Heart right ventricle (tissue), 16 donors: ENCODE measurements at regions not wholly inside any gene's neighbourhood (a gene's known extent, or its start where the extent isn't known, plus 50 kb on each side); places are given as distances from the start of the nearest gene placed in this dataset.

ENCODE experiments used
- ATAC-seq, 8 donors: fragments of 200-7000 bp; cut with Tn5 transposase; one replicate each; pipeline ENCODE4 v1.9.1; 2020; ENCODE audit warnings: mild to moderate bottlenecking in 8 of 8, moderate library complexity in 8 of 8, moderate number of reproducible peaks in 1 of 8
- DNase-seq, 2 donors: peaks; one replicate each; pipeline ENCODE4 v3.0.0-alpha.2; 2020
- H3K27ac ChIP-seq, 10 donors: fragments of 200-600 bp; sonication (generic) in 2 of 10; one replicate each; pipeline versions ENCODE4 v1.5.0 to v1.8.0; 2020 to 2022; ENCODE audit warnings: mild to moderate bottlenecking in 3 of 10
- H3K27me3 ChIP-seq, 7 donors: fragments of 200-600 bp; one replicate each; pipeline ENCODE4 v1.8.0; 2021 to 2022; ENCODE audit warnings: mild to moderate bottlenecking in 2 of 7
- H3K36me3 ChIP-seq, 9 donors: fragments of 200-600 bp; sonication (generic) in 1 of 9; one replicate each; pipeline versions ENCODE4 v1.5.0 to v1.8.0; 2020 to 2022; ENCODE audit warnings: mild to moderate bottlenecking in 2 of 9
- H3K4me1 ChIP-seq, 9 donors: fragments of 200-600 bp; sonication (generic) in 1 of 9; one replicate each; pipeline versions ENCODE4 v1.5.0 to v1.8.0; 2020 to 2022; ENCODE audit warnings: mild to moderate bottlenecking in 4 of 9
- H3K4me3 ChIP-seq, 10 donors: fragments of 200-600 bp; sonication (generic) in 2 of 10; one replicate each; pipeline versions ENCODE4 v1.5.0 to v1.8.0; 2020 to 2022; ENCODE audit warnings: mild to moderate bottlenecking in 7 of 10, moderate library complexity in 2 of 10
- H3K9me3 ChIP-seq, 11 donors: fragments of 200-600 bp in 10 of 11; sonication (generic) in 2 of 11; one replicate each; pipeline versions ENCODE4 v1.5.0 to v1.8.0; 2013 to 2022; ENCODE audit warnings: mild to moderate bottlenecking in 2 of 11, control low read depth in 1 of 11, moderate library complexity in 1 of 11
- WGBS, 2 donors: extraction: QIAGEN DNeasy Blood & Tissue Kit; methylation state at CpG; one replicate each; pipeline ENCODE4 v1.1.7; 2013; ENCODE audit warnings: inconsistent platforms in 1 of 2; 5-methylcytosine and 5-hydroxymethylcytosine counted together
- intact Hi-C, 10 donors: fragments of 100-400 bp; cut with DNase I; formaldehyde crosslinking; loops; one replicate each; pipeline versions ENCODE4 v1.11.1 to v1.14.2; 2022
- TF ChIP-seq, protein P1 (sequence below), 9 donors: fragments of 200-600 bp; sonication (generic) in 2 of 9; IDR thresholded peaks; one replicate each; pipeline versions ENCODE4 v1.5.0 to v1.8.0; 2021 to 2022; ENCODE audit warnings: antibody characterized with exemption in 9 of 9, mild to moderate bottlenecking in 5 of 9, moderate library complexity in 1 of 9
- donor health status: Arrhythmogenic right ventricular cardiomyopathy.
- donor health status: ischemic (EF 13 %, LVEDD 7.1; RV severe dilation, severe dysfunction).
- donor health status: healthy with polysubstance abuse.
- donor health status: DM: no; HTN: yes; CAD: no.
- donor health status: DM: no; HTN: no; CAD: no.
- donor health status: ischemic (EF 25% LVEDD 6.9; RV normal size, moderate dysfunction).
- donor health status: ischemic (EF 25% LVEDD 5.7; RV mildly dilated, moderate dysfunction).
- donor health status: healthy.
- donor health status: DM: yes; HTN: yes; CAD: no.
- donor health status: Ischemic cardiomyopathy.
- donor health status: ischemic (EF 35%, LVEDD 5.7; RV mildly dilated, moderate dysfunction).
- donor health status: nonischemic (EF 11% LVEDD 7.7; RV severe dilation, severe dysfunction).
- donor health status: DM: yes; HTN: yes; CAD: no.
- donor health status: PGD.
- donor health status: ischemic (EF 29% LVEDD 5.4; RV normal size, mild dysfunction).
- donor health status: nonischemic (EF 23%, LVEDD 6.1; RV moderate dilation, normal function).

DNA sequence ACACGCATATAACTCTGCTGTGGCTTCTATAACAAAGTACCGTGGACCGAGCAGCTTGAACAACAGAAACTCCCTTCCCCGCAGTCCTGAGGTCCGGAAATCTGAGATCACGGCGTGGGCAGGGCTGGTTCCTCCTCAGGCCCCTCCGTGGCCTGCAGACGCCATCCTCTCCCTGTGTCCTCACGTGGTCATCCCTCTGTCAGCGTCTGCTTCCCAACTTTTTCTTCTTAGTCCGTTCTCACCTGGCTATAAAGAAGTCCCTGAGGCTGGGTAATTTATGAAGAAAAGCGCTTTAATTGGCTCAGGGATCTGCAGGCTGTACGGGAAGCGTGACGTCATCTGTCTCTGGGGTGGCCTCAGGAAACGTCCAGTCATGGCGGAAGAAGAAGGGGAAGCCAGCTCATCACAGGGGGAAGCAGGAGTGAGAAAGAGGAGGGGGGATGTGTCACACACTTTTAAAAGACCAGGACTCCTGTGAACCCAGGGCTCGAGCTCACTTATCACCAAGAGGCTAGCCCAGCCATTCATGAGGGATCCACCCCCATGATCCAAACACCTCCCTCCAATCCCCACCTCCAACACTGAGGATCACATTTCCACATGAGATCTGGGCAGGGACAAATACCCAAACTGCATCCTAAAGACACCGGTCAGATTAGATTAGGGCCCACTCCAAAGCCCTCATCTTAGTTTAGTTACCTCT lies 91.2 kb upstream of the INSIG1 start:
- no peaks in the 10 kb centered on the region for H3K36me3 ChIP-seq
- peak overlapping the region; percentile 59 to 94 (median 84) for H3K27ac ChIP-seq
- peaks cover 0 to 28% (median 9%) of the 10 kb centered on the region in 7 donors for H3K27me3 ChIP-seq
- H3K9me3 ChIP-seq: no peaks in the 10 kb centered on the region
- TF ChIP-seq, protein P1, sequence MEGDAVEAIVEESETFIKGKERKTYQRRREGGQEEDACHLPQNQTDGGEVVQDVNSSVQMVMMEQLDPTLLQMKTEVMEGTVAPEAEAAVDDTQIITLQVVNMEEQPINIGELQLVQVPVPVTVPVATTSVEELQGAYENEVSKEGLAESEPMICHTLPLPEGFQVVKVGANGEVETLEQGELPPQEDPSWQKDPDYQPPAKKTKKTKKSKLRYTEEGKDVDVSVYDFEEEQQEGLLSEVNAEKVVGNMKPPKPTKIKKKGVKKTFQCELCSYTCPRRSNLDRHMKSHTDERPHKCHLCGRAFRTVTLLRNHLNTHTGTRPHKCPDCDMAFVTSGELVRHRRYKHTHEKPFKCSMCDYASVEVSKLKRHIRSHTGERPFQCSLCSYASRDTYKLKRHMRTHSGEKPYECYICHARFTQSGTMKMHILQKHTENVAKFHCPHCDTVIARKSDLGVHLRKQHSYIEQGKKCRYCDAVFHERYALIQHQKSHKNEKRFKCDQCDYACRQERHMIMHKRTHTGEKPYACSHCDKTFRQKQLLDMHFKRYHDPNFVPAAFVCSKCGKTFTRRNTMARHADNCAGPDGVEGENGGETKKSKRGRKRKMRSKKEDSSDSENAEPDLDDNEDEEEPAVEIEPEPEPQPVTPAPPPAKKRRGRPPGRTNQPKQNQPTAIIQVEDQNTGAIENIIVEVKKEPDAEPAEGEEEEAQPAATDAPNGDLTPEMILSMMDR (IDR thresholded peaks at IDR 0.05): no peak
- DNase-seq: peak; percentile 58 to 89
- peak; percentile 68 to 90 (median 82) for ATAC-seq
- H3K4me1 ChIP-seq: peaks cover 0 to 28% (median 11%) of the 10 kb centered on the region in 9 donors
- H3K4me3 ChIP-seq: peak overlapping the region in 9 of 10 donors; percentile 12 to 54 (median 39)
- intact Hi-C loops: loop anchor here in 6 of 10 donors (2.0 to 10.0 kb wide), 4 partner anchors 48 to 92 kb away; partner anchors contain the start of gene INSIG1 (in 5 of the 6)
- WGBS, 2 donors: 36 to 38% methylated on average over 20 of the region's 20 CpGs

DNA sequence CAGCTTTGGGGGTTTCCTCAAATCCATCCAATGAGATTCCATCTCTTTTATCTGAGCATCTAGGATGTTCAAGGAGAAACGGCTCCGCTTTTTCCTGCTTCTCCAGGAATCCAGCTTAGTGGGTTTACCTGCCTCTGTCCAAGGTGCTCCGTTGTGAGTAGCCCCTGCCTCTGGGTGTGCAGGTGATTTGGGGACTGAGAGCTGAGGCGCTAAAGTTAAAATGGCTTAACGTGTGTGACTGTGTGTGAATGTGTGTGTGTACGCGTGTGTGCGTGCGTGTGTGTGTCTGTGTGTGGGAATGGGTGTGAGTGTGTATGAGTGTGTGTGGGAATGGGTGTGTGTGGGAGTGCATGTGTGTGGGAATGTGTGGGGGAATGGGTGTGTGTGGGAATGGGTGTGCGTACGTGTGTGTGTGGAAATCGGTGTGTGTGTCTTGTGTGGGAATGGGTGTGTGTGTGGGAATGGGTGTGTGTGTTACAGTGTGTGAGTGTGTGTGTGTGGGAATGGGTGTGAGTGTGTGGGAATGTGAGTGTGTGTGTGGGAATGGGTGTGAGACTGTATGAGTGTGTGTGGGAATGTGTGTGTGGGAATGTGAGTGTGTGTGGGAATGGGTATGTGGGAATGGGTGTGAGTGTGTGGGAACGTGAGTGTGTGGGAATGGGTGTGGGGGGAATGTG lies 90.2 kb upstream of the INSIG1 start:
- H3K4me3 ChIP-seq: no peak overlapping the region
- peaks cover 0 to 28% (median 11%) of the 10 kb centered on the region in 9 donors for H3K4me1 ChIP-seq
- H3K27ac ChIP-seq: peak overlapping the region in 8 of 10 donors; percentile 59 to 94 (median 85)
- no peak for ATAC-seq
- H3K9me3 ChIP-seq: no peaks in the 10 kb centered on the region
- 80 to 87% methylated on average over 13 of the region's 13 CpGs for WGBS, 2 donors
- intact Hi-C loops: loop anchor here in 6 of 10 donors (2.0 to 10.0 kb wide), 5 partner anchors 47 to 91 kb away; partner anchors contain the start of gene INSIG1 (in 5 of the 6)
- TF ChIP-seq, protein P1 (IDR thresholded peaks at IDR 0.05): no peak
- no peak for DNase-seq
- H3K27me3 ChIP-seq: peaks cover 0 to 30% (median 9%) of the 10 kb centered on the region in 7 donors
- no peaks in the 10 kb centered on the region for H3K36me3 ChIP-seq

DNA sequence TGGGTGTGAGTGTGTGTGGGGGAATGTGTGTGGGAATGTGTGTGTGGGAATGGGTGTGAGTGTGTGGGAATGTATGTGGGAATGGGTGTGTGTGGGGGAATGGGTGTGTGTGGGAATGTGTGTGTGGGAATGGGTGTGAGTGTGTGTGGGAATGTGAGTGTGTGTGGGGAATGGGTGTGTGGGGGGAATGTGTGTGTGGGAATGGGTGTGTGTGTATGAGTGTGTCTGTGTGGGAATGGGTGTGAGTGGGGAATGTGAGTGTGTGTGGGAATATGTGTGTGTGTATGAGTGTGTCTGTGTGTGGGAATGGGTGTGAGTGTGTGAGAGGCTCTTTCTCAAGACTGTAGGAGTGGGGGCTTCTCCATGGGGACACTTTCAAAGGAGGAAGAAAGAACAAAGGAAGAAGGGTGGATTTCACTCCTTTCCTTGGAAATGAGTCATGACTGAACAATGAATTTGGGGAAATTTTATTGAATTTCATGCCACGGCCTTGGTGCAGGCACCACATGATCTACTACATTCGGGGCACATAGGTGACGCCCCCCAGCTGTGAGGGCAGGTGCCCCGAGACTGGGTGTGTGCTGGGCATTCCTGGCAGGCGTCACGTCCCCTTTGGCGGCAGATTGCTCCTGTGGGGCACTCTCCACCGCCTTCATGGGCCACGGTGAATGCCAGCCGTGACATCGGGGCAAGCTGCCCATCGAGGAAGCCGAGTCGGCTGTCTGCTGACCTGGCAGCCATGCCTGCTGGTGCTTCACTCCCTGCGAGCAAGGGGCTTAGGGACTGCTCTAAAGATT lies 88.8 kb upstream of the INSIG1 start:
- peak in 1 of 2 donors; percentile 24 for DNase-seq
- peak overlapping the region; percentile 29 to 86 (median 70) for H3K27ac ChIP-seq
- 53 to 68% methylated on average over 15 of the region's 15 CpGs for WGBS, 2 donors
- TF ChIP-seq, protein P1 (IDR thresholded peaks at IDR 0.05): no peak
- H3K27me3 ChIP-seq: peaks cover 0 to 33% (median 10%) of the 10 kb centered on the region in 7 donors
- intact Hi-C loops: loop anchor here in 6 of 10 donors (2.0 to 10.0 kb wide), 4 partner anchors 46 to 88 kb away; partner anchors contain the start of gene INSIG1 (in 5 of the 6)
- peak overlapping the region in 1 of 10 donors; percentile 14 for H3K4me3 ChIP-seq
- no peaks in the 10 kb centered on the region for H3K36me3 ChIP-seq
- H3K9me3 ChIP-seq: no peaks in the 10 kb centered on the region
- peaks cover 0 to 30% (median 11%) of the 10 kb centered on the region in 9 donors for H3K4me1 ChIP-seq
- ATAC-seq: peak in 1 of 8 donors; percentile 6
